PC-9 (cell line): ENCODE measurements at regions not wholly inside any gene's neighbourhood (a gene's known extent, or its start where the extent isn't known, plus 50 kb on each side); places are given as distances from the start of the nearest gene placed in this dataset.

ENCODE experiments used
- BruUV-seq: library from RNA; stranded (reverse); fragments of 400-500 nt; replicated peaks from 2 replicates; lab custom pipeline; 2021; lab: Mats Ljungman, UMichigan
- CTCF ChIA-PET: fragments of 300-600 bp; sonication (Branson Sonifier 250); formaldehyde crosslinking; loops from one replicate; lab custom pipeline; 2022; ENCODE audit warnings: antibody characterized with exemption; lab: Charles Lee
- POLR2A ChIA-PET: fragments of 300-600 bp; sonication (Branson Sonifier 250); formaldehyde crosslinking; loops from one replicate; lab custom pipeline; 2022; ENCODE audit warnings: antibody characterized with exemption; ENCODE audit not compliant: unreplicated experiment; lab: Charles Lee
- DNase-seq, 2 experiments: peaks; one replicate each; pipeline versions ENCODE4 v3.0.0 to v3.0.0-alpha.2; 2015 to 2022; ENCODE audit warnings: mixed read lengths in 1 of 2
- H2AFZ ChIP-seq: fragments of 200-600 bp; sonication (generic); 2 replicates; pipeline ENCODE4 v1.8.1; 2017; ENCODE audit warnings: antibody characterized with exemption
- H3F3A ChIP-seq: fragments of 200-600 bp; sonication (generic); 2 replicates; pipeline ENCODE4 v1.8.1; 2017; ENCODE audit warnings: antibody characterized with exemption, mild to moderate bottlenecking, low read depth; ENCODE audit not compliant: insufficient read depth
- H3K27ac ChIP-seq: fragments of 200-600 bp; sonication (generic); 2 replicates; pipeline ENCODE4 v1.6.1; 2016; ENCODE audit warnings: mixed run types
- H3K27me3 ChIP-seq: fragments of 200-600 bp; sonication (generic); 2 replicates; pipeline ENCODE4 v1.6.1; 2016; ENCODE audit warnings: low read depth, mixed run types; ENCODE audit not compliant: insufficient read depth
- H3K36me3 ChIP-seq: fragments of 200-600 bp; sonication (generic); 2 replicates; pipeline ENCODE4 v1.6.1; 2016; ENCODE audit warnings: low read depth, mixed run types
- H3K4me1 ChIP-seq: fragments of 200-600 bp; sonication (generic); replicated peaks from 2 replicates; pipeline ENCODE4 v1.6.1; 2016; ENCODE audit warnings: mixed run types; ENCODE audit not compliant: insufficient read depth
- H3K4me2 ChIP-seq: fragments of 200-600 bp; sonication (generic); 2 replicates; pipeline ENCODE4 v1.6.1; 2017; ENCODE audit warnings: mixed run types
- H3K4me3 ChIP-seq: fragments of 200-600 bp; sonication (generic); 2 replicates; pipeline ENCODE4 v1.6.1; 2016; ENCODE audit warnings: mixed run types
- H3K79me2 ChIP-seq: fragments of 200-600 bp; sonication (generic); 2 replicates; pipeline ENCODE4 v1.6.1; 2017; ENCODE audit warnings: low read depth, mixed run types
- H3K9me2 ChIP-seq: fragments of 200-600 bp; sonication (generic); 2 replicates; pipeline ENCODE4 v1.8.1; 2017; ENCODE audit warnings: mild to moderate bottlenecking; ENCODE audit not compliant: insufficient read depth
- H3K9me3 ChIP-seq: fragments of 200-600 bp; sonication (generic); 2 replicates; pipeline ENCODE4 v1.8.1; 2016; ENCODE audit warnings: low read depth; ENCODE audit not compliant: insufficient read depth
- H4K20me1 ChIP-seq: fragments of 200-600 bp; sonication (generic); 2 replicates; pipeline ENCODE4 v1.8.1; 2017; ENCODE audit not compliant: insufficient read depth
- EZH2 ChIP-seq: fragments of 200-600 bp; sonication (generic); IDR thresholded peaks from 2 replicates; pipeline ENCODE4 v1.8.0; 2017; ENCODE audit warnings: antibody characterized with exemption, low read depth
- intact Hi-C: fragments of 100-400 bp; cut with micrococcal nuclease; formaldehyde crosslinking; loops from one replicate; pipeline ENCODE4 v1.10.0; 2022; ENCODE audit not compliant: unreplicated experiment
- TF ChIP-seq, protein P1 (sequence below): fragments of 200-600 bp; sonication (generic); conservative IDR thresholded peaks from 2 replicates; pipeline ENCODE4 v1.6.1; 2017; ENCODE audit warnings: mixed run types, antibody characterized with exemption, mild to moderate bottlenecking, moderate library complexity

DNA sequence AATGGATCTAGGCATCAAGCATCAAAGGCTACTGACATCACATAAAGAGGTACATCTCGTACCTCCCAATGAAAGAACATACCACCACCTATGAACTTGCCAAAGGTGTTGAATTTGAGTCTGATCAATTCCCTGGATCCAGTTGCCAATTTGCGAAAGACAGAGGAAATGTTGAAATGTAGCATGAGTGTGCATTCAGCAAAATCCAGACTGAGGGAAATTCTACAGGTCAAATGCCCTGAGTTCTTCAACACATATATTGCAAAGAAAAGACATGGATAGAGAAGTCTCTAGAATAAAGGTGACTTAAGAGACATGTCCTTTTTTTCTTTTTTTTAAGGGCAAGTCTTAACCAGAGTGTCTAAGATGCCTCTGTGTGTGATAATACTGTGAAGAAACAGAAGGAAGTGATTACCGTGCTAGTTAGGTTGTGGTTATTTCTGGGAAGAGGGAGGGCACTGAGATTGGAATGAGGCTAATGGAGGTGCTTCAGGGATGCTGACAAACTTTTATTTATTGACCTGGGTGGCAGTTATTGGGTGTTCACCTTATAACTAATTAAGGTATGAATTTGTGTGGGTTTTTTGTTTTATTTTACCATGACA lies 128.7 kb downstream of the SAMD9 start:
- TF ChIP-seq, protein P1, sequence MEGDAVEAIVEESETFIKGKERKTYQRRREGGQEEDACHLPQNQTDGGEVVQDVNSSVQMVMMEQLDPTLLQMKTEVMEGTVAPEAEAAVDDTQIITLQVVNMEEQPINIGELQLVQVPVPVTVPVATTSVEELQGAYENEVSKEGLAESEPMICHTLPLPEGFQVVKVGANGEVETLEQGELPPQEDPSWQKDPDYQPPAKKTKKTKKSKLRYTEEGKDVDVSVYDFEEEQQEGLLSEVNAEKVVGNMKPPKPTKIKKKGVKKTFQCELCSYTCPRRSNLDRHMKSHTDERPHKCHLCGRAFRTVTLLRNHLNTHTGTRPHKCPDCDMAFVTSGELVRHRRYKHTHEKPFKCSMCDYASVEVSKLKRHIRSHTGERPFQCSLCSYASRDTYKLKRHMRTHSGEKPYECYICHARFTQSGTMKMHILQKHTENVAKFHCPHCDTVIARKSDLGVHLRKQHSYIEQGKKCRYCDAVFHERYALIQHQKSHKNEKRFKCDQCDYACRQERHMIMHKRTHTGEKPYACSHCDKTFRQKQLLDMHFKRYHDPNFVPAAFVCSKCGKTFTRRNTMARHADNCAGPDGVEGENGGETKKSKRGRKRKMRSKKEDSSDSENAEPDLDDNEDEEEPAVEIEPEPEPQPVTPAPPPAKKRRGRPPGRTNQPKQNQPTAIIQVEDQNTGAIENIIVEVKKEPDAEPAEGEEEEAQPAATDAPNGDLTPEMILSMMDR: no peak
- no peak for TF ChIP-seq EZH2
- BruUV-seq: no TSS peak

DNA sequence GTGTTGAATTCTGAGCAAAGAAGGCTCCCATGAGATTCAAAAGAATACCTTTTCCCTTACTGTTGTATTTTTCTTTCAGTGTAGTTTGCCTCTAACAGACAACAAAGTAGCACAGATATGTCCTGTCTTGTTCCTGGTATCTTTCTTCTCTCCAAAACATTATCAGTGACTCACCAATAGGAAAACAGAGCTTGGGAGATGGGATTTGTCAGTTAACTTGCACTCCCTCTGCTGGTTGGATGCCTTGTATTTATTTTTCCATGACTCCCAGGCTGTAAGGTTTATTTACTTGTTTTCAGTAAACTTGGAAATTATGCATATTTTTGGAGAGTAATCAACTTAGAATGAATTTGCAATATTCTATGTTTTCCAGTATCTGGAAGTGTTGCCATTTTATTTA lies 129.7 kb downstream of the SAMD9 start:
- H3K4me2 ChIP-seq: no peak overlapping the region
- H2AFZ ChIP-seq: no peak overlapping the region
- no TSS peak for BruUV-seq
- no peaks in the 10 kb centered on the region for H3K9me3 ChIP-seq
- DNase-seq: peak; percentile 5 to 57
- intact Hi-C loops: loop anchor here (1.0 to 5.0 kb wide), 3 partner anchors 152 to 367 kb away; partner anchors contain the start of gene CDK6
- H3F3A ChIP-seq: no peaks in the 10 kb centered on the region
- no peak overlapping the region for H3K4me3 ChIP-seq
- CTCF ChIA-PET: interaction anchor here (0.5 to 1.0 kb wide), 3 partner anchors 152 to 293 kb away, joined by 3 to 12 read pairs (median 3); partner anchors contain the start of gene CDK6
- no peak for TF ChIP-seq EZH2
- TF ChIP-seq, protein P1: peak; percentile 69
- no peaks in the 10 kb centered on the region for H3K27me3 ChIP-seq
- H3K27ac ChIP-seq: no peak overlapping the region
- no peaks in the 10 kb centered on the region for H4K20me1 ChIP-seq
- POLR2A ChIA-PET: no interaction called here
- no peaks in the 10 kb centered on the region for H3K79me2 ChIP-seq
- no peaks in the 10 kb centered on the region for H3K9me2 ChIP-seq
- H3K36me3 ChIP-seq: no peaks in the 10 kb centered on the region
- H3K4me1 ChIP-seq: no peaks in the 10 kb centered on the region

More for the DNA sequence above, 128.7 kb downstream of the SAMD9 start:
- Histone ChIP-seq H2AFZ (no peak overlapping the region), H3K36me3 (no peaks in the 10 kb centered on the region), H3F3A (no peaks in the 10 kb centered on the region), H3K4me2 (no peak overlapping the region), H3K27ac (no peak overlapping the region), H3K9me2 (no peaks in the 10 kb centered on the region), H3K9me3 (no peaks in the 10 kb centered on the region), H3K79me2 (no peaks in the 10 kb centered on the region), H3K4me3 (no peak overlapping the region), H3K4me1 (no peaks in the 10 kb centered on the region), H3K27me3 (no peaks in the 10 kb centered on the region), H4K20me1 (no peaks in the 10 kb centered on the region)
- ChIA-PET POLR2A (no interaction called here), CTCF (interaction anchor here (1.0 kb wide), 1 partner anchor 294 kb away, joined by 3 read pairs; no protein-coding TSS in a partner anchor)
- no peak for DNase-seq
- intact Hi-C loops: loop anchor here (1.0 to 5.0 kb wide), 3 partner anchors 153 to 368 kb away; partner anchors contain the start of gene CDK6

DNA sequence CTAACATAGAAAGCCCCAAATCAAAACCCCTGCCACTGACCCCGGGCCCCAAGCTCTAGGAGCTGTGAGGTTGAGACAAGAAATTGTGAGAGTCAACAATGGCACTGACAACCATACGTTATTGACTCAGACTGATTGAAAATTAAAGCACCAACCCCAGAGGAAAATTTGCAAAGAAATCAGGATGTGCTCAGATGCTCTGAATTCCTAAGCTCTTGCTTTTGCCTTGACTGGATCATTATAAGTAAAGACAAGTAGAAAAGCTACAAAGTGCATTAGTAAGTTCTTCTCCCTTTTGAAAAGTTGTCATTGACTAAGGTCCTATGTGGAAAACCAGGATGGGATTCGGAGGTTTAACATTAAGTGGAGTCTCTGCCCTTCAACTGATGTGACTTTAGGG lies 130.2 kb downstream of the SAMD9 start:
- POLR2A ChIA-PET: no interaction called here
- Histone ChIP-seq H3K9me3 (no peaks in the 10 kb centered on the region), H4K20me1 (no peaks in the 10 kb centered on the region), H3K79me2 (no peaks in the 10 kb centered on the region), H3K4me1 (no peaks in the 10 kb centered on the region), H3K36me3 (no peaks in the 10 kb centered on the region), H3K27me3 (no peaks in the 10 kb centered on the region), H3K9me2 (no peaks in the 10 kb centered on the region), H3K4me2 (no peak overlapping the region), H3K27ac (no peak overlapping the region), H3K4me3 (no peak overlapping the region), H3F3A (no peaks in the 10 kb centered on the region), H2AFZ (no peak overlapping the region)
- TF ChIP-seq EZH2: no peak
- TF ChIP-seq, protein P1: no peak
- BruUV-seq: no TSS peak
- DNase-seq: no peak
- intact Hi-C loops: loop anchor here (5.0 kb wide), 1 partner anchor 290 kb away; no protein-coding TSS in a partner anchor
- CTCF ChIA-PET: interaction anchor here (0.5 kb wide), 1 partner anchor 151 kb away, joined by 12 read pairs; the partner anchor contains the start of gene CDK6
